HepG2 (cell line): ENCODE measurements at regions not wholly inside any gene's neighbourhood (a gene's known extent, or its start where the extent isn't known, plus 50 kb on each side); places are given as distances from the start of the nearest gene placed in this dataset.

Source experiments
- FOXA3 ChIP-seq: IDR thresholded peaks from 2 replicates; pipeline ENCODE4 v1.6.1; 2016; ENCODE audit warnings: missing genetic modification reagents, missing compliant biosample characterization
- FOXO1 ChIP-seq: sonication (generic); formaldehyde crosslinking; IDR thresholded peaks from 2 replicates; pipeline ENCODE4 v1.4.0; 2020; ENCODE audit warnings: missing genetic modification reagents
- HDAC1 ChIP-seq: sonication (generic); formaldehyde crosslinking; IDR thresholded peaks from 2 replicates; pipeline ENCODE4 v1.5.1; 2020; ENCODE audit warnings: mild to moderate bottlenecking, missing genetic modification reagents
- MED1 ChIP-seq: sonication (generic); formaldehyde crosslinking; IDR thresholded peaks from 2 replicates; pipeline ENCODE4 v1.4.0; 2020; ENCODE audit warnings: missing genetic modification reagents
- NFE2L2 ChIP-seq: fragments of 150-350 bp; IDR thresholded peaks from 2 replicates; pipeline ENCODE4 v1.6.1; 2014; ENCODE audit warnings: low read length
- STAT6 ChIP-seq: sonication (generic); formaldehyde crosslinking; IDR thresholded peaks from 2 replicates; pipeline ENCODE4 v1.4.0; 2020; ENCODE audit warnings: missing genetic modification reagents, mild to moderate bottlenecking, borderline replicate concordance
- ZFP36L1 ChIP-seq: sonication (generic); formaldehyde crosslinking; IDR thresholded peaks from 2 replicates; pipeline ENCODE4 v1.8.0; 2022; ENCODE audit warnings: mild to moderate bottlenecking, missing genetic modification reagents, moderate library complexity
- ZGPAT ChIP-seq: IDR thresholded peaks from 2 replicates; pipeline ENCODE4 v1.6.1; 2016; ENCODE audit warnings: mild to moderate bottlenecking
- ZNF275 ChIP-seq: sonication (generic); formaldehyde crosslinking; IDR thresholded peaks from 2 replicates; pipeline ENCODE4 v1.8.0; 2022; ENCODE audit warnings: missing genetic modification reagents, mild to moderate bottlenecking, inconsistent platforms, borderline replicate concordance
- ZNF3 ChIP-seq: IDR thresholded peaks from 2 replicates; pipeline ENCODE4 v1.7.0; 2017; ENCODE audit warnings: inconsistent platforms
- ZNF512B ChIP-seq: sonication (generic); formaldehyde crosslinking; IDR thresholded peaks from 2 replicates; pipeline ENCODE4 v1.5.1; 2020; ENCODE audit warnings: missing genetic modification reagents, mild to moderate bottlenecking, borderline replicate concordance
- ZNF646 ChIP-seq: sonication (generic); formaldehyde crosslinking; IDR thresholded peaks from 2 replicates; pipeline ENCODE4 v1.9.0; 2021; ENCODE audit warnings: mild to moderate bottlenecking, missing genetic modification reagents
- ZSCAN29 ChIP-seq: sonication (generic); formaldehyde crosslinking; conservative IDR thresholded peaks from 2 replicates; pipeline ENCODE4 v1.4.0; 2020; ENCODE audit warnings: mild to moderate bottlenecking, missing genetic modification reagents

GRCh38 chr12:90851800-90852718 lies 102.9 kb downstream of the CCER1 start (continued):
- no peak for TF ChIP-seq ZNF3 (CRISPR knock-in tag)
- TF ChIP-seq FOXA3 (CRISPR knock-in tag) = peak; percentile 97
- TF ChIP-seq ZSCAN29 = peak; percentile 73; the same call in 1 of the 2 replicates
- peak; percentile 87; the same call in 1 of the 2 replicates for TF ChIP-seq ZGPAT (CRISPR knock-in tag)
- TF ChIP-seq NFE2L2 = peak; percentile 66; the same call in 1 of the 2 replicates
- TF ChIP-seq FOXO1 = peak; percentile 98
- no peak for TF ChIP-seq ZNF646
- TF ChIP-seq ZNF512B (CRISPR knock-in tag) = peak; percentile 87; the same call in 1 of the 2 replicates
- TF ChIP-seq ZFP36L1 (CRISPR knock-in tag) = 0 out of 2 replicates have a peak, but pooled peaks have one; percentile 43
- peak; percentile 50; the same call in 1 of the 2 replicates for TF ChIP-seq STAT6 (CRISPR knock-in tag)
- peak; percentile 91 for TF ChIP-seq MED1
- TF ChIP-seq HDAC1 (CRISPR knock-in tag) = peak; percentile 80
- peak; percentile 32; the same call in 1 of the 2 replicates for TF ChIP-seq ZNF275
